ENCODE measurements at regions not wholly inside any gene's neighbourhood (a gene's known extent, or its start where the extent isn't known, plus 50 kb on each side); places are given as distances from the start of the nearest gene placed in this dataset.

DNA sequence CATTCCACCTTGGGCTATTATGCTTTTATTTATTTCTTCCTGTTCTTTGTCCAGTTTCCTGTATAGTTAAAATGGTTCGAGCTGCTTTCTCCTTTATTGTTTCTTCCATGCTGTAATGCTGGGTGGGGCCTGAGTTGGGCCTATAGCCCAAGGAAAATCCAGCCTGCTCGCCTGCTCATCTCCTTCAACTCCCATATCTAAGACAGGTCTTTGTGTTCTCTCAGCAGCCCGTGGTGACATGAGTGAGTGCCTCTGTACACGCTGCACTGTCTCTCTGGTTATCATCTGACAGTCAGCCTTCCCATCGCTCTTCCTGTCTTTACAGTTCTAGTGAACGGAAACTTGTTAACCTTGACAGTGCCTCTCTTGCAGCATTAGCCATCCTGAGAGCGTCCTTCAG lies 221.9 kb upstream of the SLC10A2 start:
- TF ChIP-seq POLR2AphosphoS5 (IDR thresholded peaks at IDR 0.05; ENCODE audit: borderline replicate concordance, low read depth, low read length) (no peak), EZH2 (IDR thresholded peaks at IDR 0.05) (no peak), FOXP2 (optimal IDR thresholded peaks at IDR 0.05; ENCODE audit: control extremely low read depth, extremely low read length, insufficient read depth) (no peak)

Data from SK-N-MC (cell line).